ENCODE measurements at regions not wholly inside any gene's neighbourhood (a gene's known extent, or its start where the extent isn't known, plus 50 kb on each side); places are given as distances from the start of the nearest gene placed in this dataset.

GRCh38 chr11:95494856-95495255, 263.9 kb upstream of the SESN3 start (continued):
- TF ChIP-seq PRDM15 (CRISPR knock-in tag; IDR thresholded peaks at IDR 0.05) (no peak), ZBTB21 (CRISPR knock-in tag; IDR thresholded peaks at IDR 0.05; ENCODE audit: borderline replicate concordance) (no peak), ZNF219 (CRISPR knock-in tag; IDR thresholded peaks at IDR 0.05; ENCODE audit: borderline replicate concordance) (no peak), SOX15 (CRISPR knock-in tag; IDR thresholded peaks at IDR 0.05) (no peak), ZNF532 (CRISPR knock-in tag; IDR thresholded peaks at IDR 0.05; ENCODE audit: borderline replicate concordance) (no peak), USF1 (CRISPR knock-in tag; IDR thresholded peaks at IDR 0.05) (no peak), KAT7 (CRISPR knock-in tag; IDR thresholded peaks at IDR 0.05; ENCODE audit: borderline replicate concordance) (no peak), ATF3 (CRISPR knock-in tag; conservative IDR thresholded peaks at IDR 0.05) (no peak), CTCF (IDR thresholded peaks at IDR 0.05) (no peak), NR2C2 (CRISPR knock-in tag; IDR thresholded peaks at IDR 0.05) (no peak)

- POLR2A ChIA-PET, result no interaction called here
- TF ChIP-seq ZSCAN18 (CRISPR knock-in tag; IDR thresholded peaks at IDR 0.05), result no peak
- TF ChIP-seq CREB1 (CRISPR knock-in tag; IDR thresholded peaks at IDR 0.05), result no peak
- Mint-ChIP-seq H3K36me3 (no peaks in the 10 kb centered on the region), H3K27ac (no peak overlapping the region), H3K27me3 (ENCODE audit: low read depth) (no peaks in the 10 kb centered on the region), H3K4me1 (peaks cover 6% of the 10 kb centered on the region), H3K9me3 (peaks cover 10% of the 10 kb centered on the region; the same call in 1 of the 2 replicates), H3K4me3 (no peak overlapping the region)
- CTCF ChIA-PET, result no interaction called here
- no peak for DNase-seq (ENCODE audit: low spot score)
- ATAC-seq, result no peak
These were observed 263.2 kb upstream of the SESN3 start for GRCh38 chr11:95494167-95494566.

Data from WTC11 (cell line).